C4-2B (cell line): ENCODE measurements at regions not wholly inside any gene's neighbourhood (a gene's known extent, or its start where the extent isn't known, plus 50 kb on each side); places are given as distances from the start of the nearest gene placed in this dataset.

Experiments
- ZFX ChIP-seq: fragments of 450-650 bp; IDR thresholded peaks from 2 replicates; pipeline ENCODE4 v1.6.1; 2017
- TF ChIP-seq, protein P1 (sequence below): fragments of 450-650 bp; conservative IDR thresholded peaks from 2 replicates; pipeline ENCODE4 v1.5.1; 2017; ENCODE audit warnings: mild to moderate bottlenecking

DNA sequence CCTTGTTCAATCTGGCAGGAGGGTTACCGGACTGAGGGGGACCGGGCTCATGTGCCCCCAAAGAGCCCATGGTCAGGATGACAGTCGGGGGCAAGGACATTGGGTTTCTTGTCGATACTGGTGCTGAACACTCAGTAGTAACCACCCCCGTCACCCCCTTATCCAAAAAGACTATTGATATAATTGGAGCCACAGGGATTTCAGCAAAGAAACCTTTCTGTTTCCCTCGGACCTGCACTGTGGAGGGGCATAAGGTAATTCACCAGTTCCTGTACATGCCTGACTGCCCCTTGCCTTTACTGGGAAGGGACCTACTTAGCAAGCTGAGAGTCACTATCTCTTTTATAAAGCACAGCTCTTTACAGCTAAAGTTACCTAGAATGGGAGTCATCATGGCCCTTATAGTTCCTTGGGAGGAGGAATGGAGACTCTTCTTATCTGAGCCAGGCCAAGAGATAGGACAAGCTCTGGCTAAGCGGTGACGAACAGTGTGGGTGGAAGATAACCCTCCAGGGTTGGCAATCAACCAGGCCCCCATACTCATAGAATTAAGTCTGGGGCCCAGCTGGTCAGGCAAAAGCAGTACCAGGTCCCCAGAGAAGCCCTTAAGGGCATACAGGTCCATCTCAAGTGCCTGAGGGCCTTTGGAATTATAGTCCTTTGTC, 603.7 kb downstream of the UQCRFS1 start:
- TF ChIP-seq, protein P1, sequence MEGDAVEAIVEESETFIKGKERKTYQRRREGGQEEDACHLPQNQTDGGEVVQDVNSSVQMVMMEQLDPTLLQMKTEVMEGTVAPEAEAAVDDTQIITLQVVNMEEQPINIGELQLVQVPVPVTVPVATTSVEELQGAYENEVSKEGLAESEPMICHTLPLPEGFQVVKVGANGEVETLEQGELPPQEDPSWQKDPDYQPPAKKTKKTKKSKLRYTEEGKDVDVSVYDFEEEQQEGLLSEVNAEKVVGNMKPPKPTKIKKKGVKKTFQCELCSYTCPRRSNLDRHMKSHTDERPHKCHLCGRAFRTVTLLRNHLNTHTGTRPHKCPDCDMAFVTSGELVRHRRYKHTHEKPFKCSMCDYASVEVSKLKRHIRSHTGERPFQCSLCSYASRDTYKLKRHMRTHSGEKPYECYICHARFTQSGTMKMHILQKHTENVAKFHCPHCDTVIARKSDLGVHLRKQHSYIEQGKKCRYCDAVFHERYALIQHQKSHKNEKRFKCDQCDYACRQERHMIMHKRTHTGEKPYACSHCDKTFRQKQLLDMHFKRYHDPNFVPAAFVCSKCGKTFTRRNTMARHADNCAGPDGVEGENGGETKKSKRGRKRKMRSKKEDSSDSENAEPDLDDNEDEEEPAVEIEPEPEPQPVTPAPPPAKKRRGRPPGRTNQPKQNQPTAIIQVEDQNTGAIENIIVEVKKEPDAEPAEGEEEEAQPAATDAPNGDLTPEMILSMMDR = no peak
- no peak for TF ChIP-seq ZFX
